NOMO-1 treated with DMSO at 0.1 percent for 48 hours (cell line): ENCODE measurements at regions not wholly inside any gene's neighbourhood (a gene's known extent, or its start where the extent isn't known, plus 50 kb on each side); places are given as distances from the start of the nearest gene placed in this dataset.

Experiments used
- DNase-seq: peaks from one replicate; lab custom pipeline; 2025; ENCODE audit not compliant: unreplicated experiment; lab: John Stamatoyannopoulos, UW

- DNase-seq: no peak
Measured at GRCh38 chr1:229760478-229760996, 134.5 kb downstream of the URB2 start.

- DNase-seq: no peak
Measured at GRCh38 chr1:229762891-229763290, 136.8 kb downstream of the URB2 start.

GRCh38 chr1:229768232-229768631 lies 142.2 kb downstream of the URB2 start:
- no peak for DNase-seq

- no peak for DNase-seq
Measured at GRCh38 chr1:229769006-229769405, 143.0 kb downstream of the URB2 start.

GRCh38 chr1:229769809-229770208 lies 143.8 kb downstream of the URB2 start:
- DNase-seq: no peak

GRCh38 chr1:229778794-229779193 lies 152.7 kb downstream of the URB2 start:
- no peak for DNase-seq

GRCh38 chr1:229781453-229781852 lies 155.4 kb downstream of the URB2 start:
- DNase-seq: no peak

GRCh38 chr1:229782469-229782868 lies 156.4 kb downstream of the URB2 start:
- no peak for DNase-seq

- DNase-seq: no peak
Measured at GRCh38 chr1:229784834-229785233, 158.8 kb downstream of the URB2 start.

- no peak for DNase-seq
Measured at GRCh38 chr1:229786974-229787610, 161.0 kb downstream of the URB2 start.

GRCh38 chr1:229788004-229788403 lies 162.0 kb downstream of the URB2 start:
- no peak for DNase-seq

- DNase-seq: no peak
Measured at GRCh38 chr1:229792012-229792975, 166.2 kb downstream of the URB2 start.

GRCh38 chr1:229793488-229793887 lies 167.4 kb downstream of the URB2 start:
- no peak for DNase-seq

GRCh38 chr1:229798558-229798957 lies 172.5 kb downstream of the URB2 start:
- DNase-seq: no peak

GRCh38 chr1:229803626-229804217 lies 177.7 kb downstream of the URB2 start:
- no peak for DNase-seq

GRCh38 chr1:229808272-229808671 lies 182.2 kb downstream of the URB2 start:
- DNase-seq: no peak

- DNase-seq: no peak
Measured at GRCh38 chr1:229810140-229810539, 184.1 kb downstream of the URB2 start.

- no peak for DNase-seq
Measured at GRCh38 chr1:229810961-229811360, 184.9 kb downstream of the URB2 start.

- DNase-seq: no peak
Measured at GRCh38 chr1:229812148-229812547, 186.1 kb downstream of the URB2 start.

GRCh38 chr1:229812693-229813092 lies 186.6 kb downstream of the URB2 start:
- no peak for DNase-seq

- DNase-seq: no peak
Measured at GRCh38 chr1:229815076-229815475, 189.0 kb downstream of the URB2 start.

- no peak for DNase-seq
Measured at GRCh38 chr1:229815961-229816360, 189.9 kb downstream of the URB2 start.
